Erythroblast (primary cell): ENCODE measurements at regions not wholly inside any gene's neighbourhood (a gene's known extent, or its start where the extent isn't known, plus 50 kb on each side); places are given as distances from the start of the nearest gene placed in this dataset.

ENCODE experiments used
- GATA1 ChIP-seq: IDR thresholded peaks from 2 replicates; pipeline ENCODE4 v1.6.1; 2011; ENCODE audit warnings: low read depth, mild to moderate bottlenecking, control low read depth, low read length, moderate library complexity
- POLR2A ChIP-seq: IDR thresholded peaks from 2 replicates; pipeline ENCODE4 v1.6.1; 2011; ENCODE audit warnings: mild to moderate bottlenecking, low read length

DNA sequence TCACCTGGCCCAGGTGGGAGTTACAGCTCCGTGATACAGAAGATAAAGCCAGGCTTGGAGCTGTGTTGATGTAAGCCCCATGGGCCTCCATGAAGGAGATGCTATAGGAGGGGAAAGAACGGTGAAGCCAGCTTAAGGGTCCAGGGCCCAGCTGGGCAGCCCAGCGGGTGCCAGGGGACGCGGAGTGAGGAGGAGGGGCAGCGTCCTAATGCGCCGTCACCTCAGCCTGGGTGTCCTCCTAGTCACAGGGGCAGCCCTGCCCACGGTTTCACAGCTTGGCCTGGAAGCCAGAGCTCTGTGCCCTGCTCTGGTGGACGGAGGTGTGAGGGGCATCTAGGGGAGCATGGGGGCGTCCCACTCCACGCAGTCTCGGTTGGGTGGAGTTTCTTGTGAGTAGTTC lies 52.7 kb upstream of the TTC34 start:
- TF ChIP-seq POLR2A (no peak), GATA1 (no peak)
